ENCODE measurements at regions not wholly inside any gene's neighbourhood (a gene's known extent, or its start where the extent isn't known, plus 50 kb on each side); places are given as distances from the start of the nearest gene placed in this dataset.
A peak's percentile ranks its signal among the peaks of the same experiment; 100 is the strongest.

DNA sequence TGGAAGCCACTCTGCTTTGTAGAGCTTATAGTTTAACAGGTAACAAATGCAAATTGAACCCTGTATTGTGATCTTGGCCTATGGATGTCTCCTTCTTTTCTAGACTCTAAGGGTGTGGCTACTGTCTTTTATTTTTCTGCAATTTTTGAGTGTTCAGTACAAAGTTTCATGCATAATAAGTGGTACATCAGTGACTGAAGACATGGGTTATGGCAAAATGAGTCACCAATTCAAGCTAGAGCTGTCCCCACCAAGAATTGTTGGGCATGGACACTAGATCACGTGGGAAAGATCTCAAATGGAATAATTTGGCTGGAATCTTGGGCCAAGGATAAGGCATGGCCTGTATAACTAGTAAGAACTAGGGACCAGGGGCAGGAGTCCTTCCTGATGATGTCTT, 228.4 kb upstream of the N4BP1 start:
- H3K36me3 ChIP-seq (ENCODE audit: low read depth) = no peaks in the 10 kb centered on the region
- no peak overlapping the region for H3K27ac ChIP-seq (ENCODE audit: poor library complexity, severe bottlenecking)
- TF ChIP-seq CTCF (IDR thresholded peaks at IDR 0.05; ENCODE audit: poor library complexity, severe bottlenecking) = no peak
- no peaks in the 10 kb centered on the region for H3K4me1 ChIP-seq (ENCODE audit: insufficient read depth, poor library complexity, severe bottlenecking)
- H3K27me3 ChIP-seq (ENCODE audit: insufficient read depth, poor library complexity, severe bottlenecking) = no peaks in the 10 kb centered on the region
- ATAC-seq (ENCODE audit: low read depth) (no peak), DNase-seq (ENCODE audit: low spot score) (no peak)
- H3K4me3 ChIP-seq (ENCODE audit: severe bottlenecking) = no peak overlapping the region
- no peaks in the 10 kb centered on the region for H3K9me3 ChIP-seq (ENCODE audit: severe bottlenecking)

- H3K4me1 ChIP-seq (ENCODE audit: insufficient read depth, poor library complexity, severe bottlenecking) = no peaks in the 10 kb centered on the region
- no peak for ATAC-seq (ENCODE audit: low read depth)
- no peaks in the 10 kb centered on the region for H3K27me3 ChIP-seq (ENCODE audit: insufficient read depth, poor library complexity, severe bottlenecking)
- no peaks in the 10 kb centered on the region for H3K9me3 ChIP-seq (ENCODE audit: severe bottlenecking)
- no peak overlapping the region for H3K4me3 ChIP-seq (ENCODE audit: severe bottlenecking)
- no peaks in the 10 kb centered on the region for H3K36me3 ChIP-seq (ENCODE audit: low read depth)
- no peak overlapping the region for H3K27ac ChIP-seq (ENCODE audit: poor library complexity, severe bottlenecking)
- no peak for DNase-seq (ENCODE audit: low spot score)
- TF ChIP-seq CTCF (IDR thresholded peaks at IDR 0.05; ENCODE audit: poor library complexity, severe bottlenecking) = no peak
Measured at GRCh38 chr16:48836636-48837035, 226.7 kb upstream of the N4BP1 start.

DNA sequence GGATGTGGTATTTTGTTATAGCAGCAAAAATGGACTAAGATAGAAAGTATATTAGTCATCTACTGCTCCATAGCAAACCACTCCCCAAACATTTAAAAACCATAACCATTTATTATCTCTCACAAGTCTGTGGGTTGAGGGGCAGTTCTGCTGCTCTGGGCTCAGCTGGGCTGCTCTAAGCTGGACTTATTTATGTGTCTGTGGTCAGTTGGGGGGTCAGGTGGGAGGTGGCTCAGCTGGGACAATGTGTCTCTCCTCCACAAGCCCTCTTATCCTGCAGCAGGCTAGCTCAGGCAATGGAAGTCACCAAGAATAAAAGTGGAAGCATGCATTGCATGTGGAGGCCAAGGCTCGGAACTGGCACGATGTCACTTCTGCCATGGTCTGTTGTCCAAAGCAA, 226.1 kb upstream of the N4BP1 start:
- no peaks in the 10 kb centered on the region for H3K27me3 ChIP-seq (ENCODE audit: insufficient read depth, poor library complexity, severe bottlenecking)
- no peak for TF ChIP-seq CTCF (IDR thresholded peaks at IDR 0.05; ENCODE audit: poor library complexity, severe bottlenecking)
- ATAC-seq (ENCODE audit: low read depth) = no peak
- no peaks in the 10 kb centered on the region for H3K4me1 ChIP-seq (ENCODE audit: insufficient read depth, poor library complexity, severe bottlenecking)
- H3K4me3 ChIP-seq (ENCODE audit: severe bottlenecking) = no peak overlapping the region
- no peaks in the 10 kb centered on the region for H3K36me3 ChIP-seq (ENCODE audit: low read depth)
- H3K27ac ChIP-seq (ENCODE audit: poor library complexity, severe bottlenecking) = no peak overlapping the region
- no peaks in the 10 kb centered on the region for H3K9me3 ChIP-seq (ENCODE audit: severe bottlenecking)
- DNase-seq (ENCODE audit: low spot score) = no peak

GRCh38 chr16:48834576-48834975, 224.6 kb upstream of the N4BP1 start:
- no peaks in the 10 kb centered on the region for H3K27me3 ChIP-seq (ENCODE audit: insufficient read depth, poor library complexity, severe bottlenecking)
- H3K4me3 ChIP-seq (ENCODE audit: severe bottlenecking) = no peak overlapping the region
- H3K9me3 ChIP-seq (ENCODE audit: severe bottlenecking) = no peaks in the 10 kb centered on the region
- no peaks in the 10 kb centered on the region for H3K36me3 ChIP-seq (ENCODE audit: low read depth)
- H3K4me1 ChIP-seq (ENCODE audit: insufficient read depth, poor library complexity, severe bottlenecking) = no peaks in the 10 kb centered on the region
- peak; percentile 20 for TF ChIP-seq CTCF (IDR thresholded peaks at IDR 0.05; ENCODE audit: poor library complexity, severe bottlenecking)
- ATAC-seq (ENCODE audit: low read depth) = peak; percentile 29; the same call in 1 of the 3 replicates
- H3K27ac ChIP-seq (ENCODE audit: poor library complexity, severe bottlenecking) = no peak overlapping the region
- no peak for DNase-seq (ENCODE audit: low spot score)

- TF ChIP-seq CTCF (IDR thresholded peaks at IDR 0.05; ENCODE audit: poor library complexity, severe bottlenecking) = no peak
- Histone ChIP-seq H3K4me1 (ENCODE audit: insufficient read depth, poor library complexity, severe bottlenecking) (no peaks in the 10 kb centered on the region), H3K36me3 (ENCODE audit: low read depth) (no peaks in the 10 kb centered on the region), H3K9me3 (ENCODE audit: severe bottlenecking) (no peaks in the 10 kb centered on the region), H3K27me3 (ENCODE audit: insufficient read depth, poor library complexity, severe bottlenecking) (no peaks in the 10 kb centered on the region), H3K27ac (ENCODE audit: poor library complexity, severe bottlenecking) (no peak overlapping the region), H3K4me3 (ENCODE audit: severe bottlenecking) (no peak overlapping the region)
- ATAC-seq (ENCODE audit: low read depth) (no peak), DNase-seq (ENCODE audit: low spot score) (no peak)
Measured at GRCh38 chr16:48833461-48833860, 223.5 kb upstream of the N4BP1 start.

Measured in RWPE2 (cell line).